ENCODE measurements at regions not wholly inside any gene's neighbourhood (a gene's known extent, or its start where the extent isn't known, plus 50 kb on each side); places are given as distances from the start of the nearest gene placed in this dataset.
A peak's percentile ranks its signal among the peaks of the same experiment; 100 is the strongest.

DNA sequence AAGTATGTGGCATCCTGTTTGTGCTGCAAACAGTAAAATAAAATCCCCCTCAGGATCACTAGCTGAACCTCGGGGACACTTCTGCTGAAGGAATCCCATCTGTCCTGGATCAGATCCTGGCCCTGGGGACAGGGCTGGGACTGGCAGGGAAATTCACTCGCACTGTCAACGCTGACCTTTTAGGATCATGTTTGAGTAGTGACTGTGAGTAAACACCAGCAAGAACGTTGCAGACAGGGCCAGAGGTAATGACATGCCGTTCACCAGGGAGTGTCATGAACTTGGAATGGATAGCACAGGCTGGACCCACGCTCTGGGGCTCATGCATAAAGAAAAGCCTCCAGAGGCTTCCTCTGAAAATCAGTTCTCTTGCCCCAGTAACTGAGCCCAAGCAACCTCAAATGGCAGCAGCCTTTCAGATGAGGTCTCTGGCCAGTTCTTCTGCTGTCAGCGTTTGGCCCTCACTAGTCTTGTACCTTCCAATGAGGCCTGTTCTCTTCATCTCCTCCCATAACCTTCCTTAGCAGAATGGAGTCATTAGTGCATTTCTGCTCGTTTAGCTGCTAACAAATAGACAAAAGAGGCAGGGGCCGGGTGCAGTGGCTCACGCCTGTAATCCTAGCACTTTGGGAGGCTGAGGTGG lies 51.0 kb upstream of the BARX2 start:
- DNase-seq (ENCODE audit: low spot score), result no peak

DNA sequence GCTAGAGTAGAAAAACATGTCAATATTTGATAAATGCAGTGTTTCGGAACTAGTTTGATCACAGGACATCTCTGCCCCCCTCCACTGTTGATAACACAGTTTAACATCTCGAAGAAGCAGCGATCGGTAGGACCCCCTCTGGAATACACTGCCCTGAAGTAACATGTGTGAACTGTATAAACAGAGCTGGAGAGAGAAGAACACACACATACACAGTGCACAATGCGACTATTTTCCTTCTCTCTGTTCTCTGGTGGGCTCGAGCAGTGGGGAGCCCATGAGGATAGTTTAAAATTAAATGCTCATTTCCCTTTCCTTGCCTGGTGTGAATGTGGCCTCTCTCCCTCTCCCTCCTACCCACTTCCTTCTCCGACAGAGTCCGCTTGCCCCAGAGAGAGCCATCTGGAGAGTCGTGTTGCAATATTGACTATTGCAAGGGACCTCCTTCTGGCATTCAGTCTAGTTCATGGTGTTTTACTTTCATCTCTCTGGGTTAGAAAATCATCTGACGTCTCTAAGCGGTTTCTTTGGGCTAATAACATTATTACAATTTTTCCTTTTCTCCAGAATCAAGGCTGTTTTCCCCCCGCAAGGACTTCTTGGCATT lies 51.6 kb upstream of the BARX2 start:
- DNase-seq (ENCODE audit: low spot score), result no peak

DNA sequence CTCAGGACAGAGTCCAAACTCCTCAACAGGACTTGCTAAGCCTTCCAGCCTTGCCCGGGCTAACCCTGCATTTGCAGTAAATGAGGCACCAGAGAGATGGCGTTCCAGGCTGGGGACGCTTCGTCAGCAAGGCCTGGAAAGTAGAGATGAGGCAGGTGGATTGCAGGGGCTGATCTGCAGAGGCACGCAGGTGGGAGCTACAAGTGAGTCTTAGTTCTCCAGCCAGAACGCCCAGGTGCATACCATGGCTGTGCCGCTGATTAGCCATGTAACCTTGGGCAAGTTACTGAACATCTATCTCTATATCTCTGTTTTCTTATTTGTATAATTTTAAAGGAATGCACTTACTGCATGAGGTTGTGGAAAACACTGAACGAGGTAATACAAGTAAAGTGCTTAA lies 52.7 kb upstream of the BARX2 start:
- DNase-seq (ENCODE audit: low spot score), result no peak

GRCh38 chr11:129321076-129321475 lies 54.6 kb upstream of the BARX2 start:
- peak; percentile 63 for DNase-seq (ENCODE audit: low spot score)

DNA sequence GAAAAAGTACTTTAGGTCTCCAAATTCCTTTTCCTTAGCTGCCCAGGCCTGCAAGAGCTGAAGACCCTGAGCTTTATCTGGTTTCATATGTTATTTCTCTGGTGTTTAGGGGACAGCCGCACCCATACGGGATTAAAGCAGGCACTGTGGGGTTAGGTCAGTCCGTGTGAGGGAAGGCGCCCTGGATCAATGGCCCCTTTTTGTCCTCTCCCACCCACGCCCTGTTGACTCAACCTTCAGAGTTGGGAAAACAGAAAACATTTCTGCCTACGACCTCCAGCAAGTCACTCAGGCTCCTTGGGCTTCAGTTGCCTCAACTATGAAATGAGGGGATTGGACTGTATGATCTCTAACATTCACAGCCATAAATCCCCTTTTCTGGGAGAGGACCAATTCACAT lies 55.2 kb upstream of the BARX2 start:
- DNase-seq (ENCODE audit: low spot score), result peak; percentile 89

DNA sequence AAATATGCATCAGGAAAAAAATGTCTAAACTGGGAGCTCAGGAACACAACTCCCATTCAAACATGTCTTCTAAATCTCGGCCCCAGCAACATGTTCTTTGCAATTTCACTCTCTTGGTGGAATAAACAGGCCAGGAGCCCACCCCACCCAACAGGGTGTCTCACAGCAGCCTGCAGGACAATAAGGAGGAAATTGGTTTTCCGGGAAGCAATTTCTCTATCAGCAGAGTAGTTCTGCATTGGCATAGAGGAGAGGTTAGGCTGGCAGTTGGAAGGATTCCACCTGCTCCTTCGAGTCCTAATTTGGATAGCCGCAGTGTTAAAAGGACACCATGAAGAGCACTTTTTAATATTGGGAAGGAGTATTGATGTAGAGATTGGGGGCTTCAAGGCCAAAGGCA lies 55.9 kb upstream of the BARX2 start:
- DNase-seq (ENCODE audit: low spot score), result peak; percentile 37

DNA sequence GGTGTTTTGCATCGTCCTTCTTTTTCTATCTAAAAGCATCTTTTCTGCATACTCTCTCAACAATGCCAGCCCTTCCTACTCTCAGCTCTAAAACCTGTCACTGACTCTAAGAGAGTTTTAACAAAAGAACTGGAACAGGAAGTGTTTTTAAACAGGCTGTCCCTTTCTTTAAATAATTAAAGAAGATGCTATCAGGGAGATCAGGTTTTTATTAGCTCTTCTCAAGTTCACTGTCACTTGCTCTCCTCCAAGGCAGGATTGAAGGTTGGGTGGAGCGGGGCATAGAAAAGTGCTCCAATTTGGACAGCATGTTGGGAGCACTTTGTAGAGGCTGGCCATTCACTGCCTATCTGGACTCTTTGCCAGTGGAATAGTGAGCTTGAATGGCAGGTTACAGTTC lies 56.4 kb upstream of the BARX2 start:
- DNase-seq (ENCODE audit: low spot score), result peak; percentile 22

- peak; percentile 79 for DNase-seq (ENCODE audit: low spot score)
Observed at GRCh38 chr11:129317571-129317970, 58.1 kb upstream of the BARX2 start.

GRCh38 chr11:129316781-129317180 lies 58.9 kb upstream of the BARX2 start:
- peak; percentile 53 for DNase-seq (ENCODE audit: low spot score)

- DNase-seq (ENCODE audit: low spot score), result peak; percentile 99
Observed at GRCh38 chr11:129315781-129316579, 59.7 kb upstream of the BARX2 start.

DNA sequence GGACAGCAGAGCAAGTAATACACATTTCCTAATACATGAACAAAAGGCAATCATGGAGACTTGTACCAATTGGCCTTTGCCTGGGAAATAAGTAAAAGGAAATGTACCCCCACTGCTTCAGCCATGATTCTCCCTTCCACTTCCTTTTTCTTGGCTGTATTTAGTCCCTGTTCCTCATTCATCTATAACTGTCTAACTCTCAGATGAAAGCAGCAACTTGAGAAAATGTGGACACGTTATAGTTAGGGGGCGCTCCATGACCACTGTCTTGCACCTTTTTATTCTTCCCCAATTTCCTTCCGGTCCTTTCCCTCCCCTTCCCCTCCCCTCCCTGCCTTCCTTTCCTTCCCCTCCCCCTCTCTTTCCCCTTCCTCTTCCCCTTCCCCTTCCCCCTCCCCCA lies 61.3 kb upstream of the BARX2 start:
- peak; percentile 55 for DNase-seq (ENCODE audit: low spot score)

DNA sequence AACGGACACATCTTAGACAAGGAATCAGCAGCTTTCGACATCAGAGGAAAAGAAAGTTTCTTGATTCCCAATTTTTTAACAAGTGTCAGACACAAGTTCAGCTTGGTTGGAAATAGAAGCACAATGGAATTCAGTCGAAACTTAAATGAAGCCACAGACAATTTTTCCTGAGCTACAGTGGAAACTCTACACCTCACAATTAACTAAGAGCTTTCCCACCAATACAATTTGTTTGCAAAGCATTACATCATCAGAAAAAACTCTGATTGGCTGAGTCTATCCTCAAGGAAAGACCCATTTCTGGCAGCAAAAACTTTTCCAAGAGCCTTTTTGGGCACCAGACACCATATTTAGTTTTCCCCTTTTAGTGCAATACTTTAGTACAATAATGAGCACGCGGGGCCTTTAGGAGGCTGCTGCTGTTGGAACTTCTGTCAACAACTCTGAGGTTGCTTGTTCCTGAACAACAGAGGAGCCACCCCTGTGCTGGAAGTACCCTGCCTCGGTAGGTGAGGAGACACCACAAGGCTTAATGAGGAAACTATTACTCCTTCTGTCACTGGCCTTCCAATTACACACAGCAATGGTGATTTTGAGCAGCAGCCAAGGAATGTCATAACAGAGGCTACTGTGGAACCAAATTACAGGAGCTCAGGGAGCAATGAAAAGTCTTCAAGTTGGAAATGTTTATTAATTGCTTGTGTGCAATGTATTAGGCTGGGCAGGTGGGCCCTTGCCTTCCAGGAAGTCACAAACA lies 61.9 kb upstream of the BARX2 start:
- peak; percentile 95 for DNase-seq (ENCODE audit: low spot score)

- peak; percentile 90 for DNase-seq (ENCODE audit: low spot score)
Observed at GRCh38 chr11:129312730-129313503, 62.7 kb upstream of the BARX2 start.

- no peak for DNase-seq (ENCODE audit: low spot score)
Observed at GRCh38 chr11:129308241-129308865, 67.3 kb upstream of the BARX2 start.

DNA sequence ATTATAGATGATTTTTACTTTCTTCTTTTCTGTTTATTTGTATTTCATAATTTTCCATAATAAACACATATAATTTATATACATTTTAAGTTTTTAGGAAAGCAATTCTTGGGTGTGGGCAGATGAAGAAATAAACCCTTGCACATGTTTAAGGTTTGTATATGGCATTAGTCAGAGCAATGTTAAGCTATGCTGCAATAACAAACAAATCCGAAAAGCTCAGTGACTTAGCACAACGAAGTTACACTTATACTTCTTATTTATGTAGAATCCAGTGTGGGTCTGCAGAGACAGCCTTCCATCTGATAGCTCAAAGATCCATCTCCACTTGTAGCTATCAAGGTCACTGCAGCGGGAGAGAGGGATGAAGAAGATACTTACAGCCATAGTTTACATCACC lies 68.5 kb upstream of the BARX2 start:
- no peak for DNase-seq (ENCODE audit: low spot score)

GRCh38 chr11:129302386-129303101 lies 73.1 kb upstream of the BARX2 start:
- no peak for DNase-seq (ENCODE audit: low spot score)

- DNase-seq (ENCODE audit: low spot score), result no peak
Observed at GRCh38 chr11:129300099-129300498, 75.5 kb upstream of the BARX2 start.

DNA sequence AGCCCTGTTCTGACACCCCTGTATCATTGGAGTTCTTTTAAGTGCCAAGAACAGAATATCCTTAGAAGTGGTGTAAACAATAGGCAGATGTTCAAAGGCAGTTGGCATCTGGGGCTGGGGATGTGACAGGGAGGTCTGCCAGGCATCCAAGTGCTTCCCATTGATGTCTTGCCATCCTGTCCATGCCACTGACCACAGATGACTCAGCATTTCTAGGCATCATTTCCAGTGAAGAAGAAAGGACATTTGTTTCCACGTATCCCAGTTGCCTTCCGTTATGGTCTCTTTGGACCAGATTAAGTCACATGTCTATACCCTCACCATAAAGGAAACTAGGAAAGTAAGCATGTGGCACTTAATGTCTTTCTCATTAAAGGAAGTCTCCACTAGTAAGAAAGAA lies 76.7 kb upstream of the BARX2 start:
- peak; percentile 94 for DNase-seq (ENCODE audit: low spot score)

GRCh38 chr11:129295746-129296145 lies 79.9 kb upstream of the BARX2 start:
- no peak for DNase-seq (ENCODE audit: low spot score)

DNA sequence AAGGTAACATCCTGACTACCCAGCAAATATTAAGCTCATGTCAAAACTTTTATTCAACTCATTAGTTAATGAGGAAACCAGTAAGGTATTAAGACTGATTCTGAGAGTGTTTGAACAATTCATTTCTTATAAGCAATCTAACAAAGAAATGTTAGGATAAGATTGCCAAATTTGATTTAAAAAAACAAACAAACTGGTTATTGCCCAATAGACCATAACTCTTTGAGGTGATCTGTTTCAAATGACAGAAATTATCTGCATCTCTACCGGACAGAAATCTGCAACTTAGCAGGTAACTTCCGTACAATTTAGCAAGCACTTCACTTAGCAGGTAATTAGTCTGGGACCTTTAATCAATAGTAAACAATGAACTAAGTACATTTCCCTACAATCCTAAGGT lies 82.9 kb upstream of the BARX2 start:
- no peak for DNase-seq (ENCODE audit: low spot score)

- DNase-seq (ENCODE audit: low spot score), result no peak
Observed at GRCh38 chr11:129292092-129292491, 83.6 kb upstream of the BARX2 start.
